H9 (cell line): ENCODE measurements at regions not wholly inside any gene's neighbourhood (a gene's known extent, or its start where the extent isn't known, plus 50 kb on each side); places are given as distances from the start of the nearest gene placed in this dataset.

Experiments used
- DNase-seq: peaks from one replicate; pipeline ENCODE4 v3.0.0-alpha.2; 2017
- H2AFZ ChIP-seq: one replicate; pipeline ENCODE4 v1.6.1; 2013; ENCODE audit warnings: mild to moderate bottlenecking, low read length, control low read depth, moderate library complexity
- H2AK5ac ChIP-seq: 2 replicates; pipeline ENCODE4 v1.6.1; 2013; ENCODE audit warnings: low read length, control low read depth, mixed read lengths; ENCODE audit not compliant: insufficient read length
- H2BK120ac ChIP-seq: one replicate; pipeline ENCODE4 v1.6.1; 2013; ENCODE audit warnings: low read depth, mild to moderate bottlenecking, low read length, control low read depth, inconsistent platforms; ENCODE audit not compliant: poor library complexity, severe bottlenecking
- H2BK12ac ChIP-seq: 2 replicates; pipeline ENCODE4 v1.6.1; 2013; ENCODE audit warnings: low read length, control low read depth, mixed read lengths, low read depth; ENCODE audit not compliant: insufficient read length
- H2BK15ac ChIP-seq: 2 replicates; pipeline ENCODE4 v1.6.1; 2013; ENCODE audit warnings: low read depth, low read length, control low read depth
- H2BK20ac ChIP-seq: one replicate; pipeline ENCODE4 v1.6.1; 2013; ENCODE audit warnings: low read depth, mild to moderate bottlenecking, low read length, control low read depth, inconsistent platforms; ENCODE audit not compliant: poor library complexity, severe bottlenecking
- H2BK5ac ChIP-seq: 2 replicates; pipeline ENCODE4 v1.6.1; 2013; ENCODE audit warnings: low read length, control low read depth, mixed read lengths; ENCODE audit not compliant: insufficient read length
- H3K14ac ChIP-seq: 2 replicates; pipeline ENCODE4 v1.6.1; 2013; ENCODE audit warnings: low read length, control low read depth; ENCODE audit not compliant: insufficient read depth
- H3K18ac ChIP-seq: 2 replicates; pipeline ENCODE4 v1.6.1; 2013; ENCODE audit warnings: low read depth, mild to moderate bottlenecking, mixed read lengths, low read length, control low read depth; ENCODE audit not compliant: insufficient read length
- H3K23ac ChIP-seq: 2 replicates; pipeline ENCODE4 v1.6.1; 2013; ENCODE audit warnings: low read length, control low read depth, mixed read lengths, low read depth; ENCODE audit not compliant: insufficient read length
- H3K23me2 ChIP-seq: 2 replicates; pipeline ENCODE4 v1.6.1; 2013; ENCODE audit warnings: low read depth, mild to moderate bottlenecking, mixed read lengths, low read length, control low read depth; ENCODE audit not compliant: insufficient read length, poor library complexity, severe bottlenecking
- H3K27ac ChIP-seq: 2 replicates; pipeline ENCODE4 v1.5.1; 2013; ENCODE audit warnings: low read length, control low read depth, mixed read lengths, low read depth; ENCODE audit not compliant: insufficient read length
- H3K27me3 ChIP-seq: 2 replicates; pipeline ENCODE4 v1.6.1; 2013; ENCODE audit warnings: low read length, control low read depth, inconsistent platforms; ENCODE audit not compliant: insufficient read depth
- H3K4ac ChIP-seq: 2 replicates; pipeline ENCODE4 v1.6.1; 2013; ENCODE audit warnings: low read depth, mild to moderate bottlenecking, control low read depth, inconsistent platforms, low read length, moderate library complexity
- H3K4me1 ChIP-seq: 2 replicates; pipeline ENCODE4 v1.6.1; 2013; ENCODE audit warnings: low read length, control low read depth, inconsistent platforms; ENCODE audit not compliant: insufficient read depth
- H3K4me2 ChIP-seq: 2 replicates; pipeline ENCODE4 v1.6.1; 2013; ENCODE audit warnings: low read length, control low read depth, mixed read lengths; ENCODE audit not compliant: insufficient read length, insufficient read depth
- H3K56ac ChIP-seq: 2 replicates; pipeline ENCODE4 v1.6.1; 2013; ENCODE audit warnings: low read depth, mild to moderate bottlenecking, mixed read lengths, low read length, control low read depth; ENCODE audit not compliant: insufficient read length
- H3K79me1 ChIP-seq: 2 replicates; pipeline ENCODE4 v1.6.1; 2013; ENCODE audit warnings: low read depth, mild to moderate bottlenecking, moderate library complexity, low read length, control low read depth, inconsistent platforms; ENCODE audit not compliant: insufficient read depth, poor library complexity, severe bottlenecking
- H3K79me2 ChIP-seq: 2 replicates; pipeline ENCODE4 v1.6.1; 2013; ENCODE audit warnings: low read length, control low read depth, inconsistent platforms; ENCODE audit not compliant: insufficient read depth
- H3K9ac ChIP-seq: 2 replicates; pipeline ENCODE4 v1.6.1; 2013; ENCODE audit warnings: low read length, control low read depth, mixed read lengths; ENCODE audit not compliant: insufficient read length; ENCODE audit errors: extremely low read depth
- H3K9me3 ChIP-seq: one replicate; pipeline ENCODE4 v1.6.1; 2013; ENCODE audit warnings: low read depth, low read length, inconsistent platforms; ENCODE audit not compliant: control insufficient read depth
- H3T11ph ChIP-seq: one replicate; pipeline ENCODE4 v1.6.1; 2013; ENCODE audit warnings: mild to moderate bottlenecking, low read length, control low read depth, inconsistent platforms
- H4K20me1 ChIP-seq: one replicate; pipeline ENCODE4 v1.6.1; 2013; ENCODE audit not compliant: control insufficient read depth, insufficient read length, insufficient read depth
- H4K5ac ChIP-seq: 2 replicates; pipeline ENCODE4 v1.6.1; 2013; ENCODE audit warnings: low read depth, mild to moderate bottlenecking, mixed read lengths, low read length, control low read depth; ENCODE audit not compliant: insufficient read length
- H4K8ac ChIP-seq: replicated peaks from 2 replicates; pipeline ENCODE4 v1.6.1; 2013; ENCODE audit warnings: low read length, control low read depth, mixed read lengths, low read depth; ENCODE audit not compliant: insufficient read length
- H4K91ac ChIP-seq: 2 replicates; pipeline ENCODE4 v1.6.1; 2013; ENCODE audit warnings: low read depth, mild to moderate bottlenecking, moderate library complexity, mixed read lengths, low read length, control low read depth; ENCODE audit not compliant: insufficient read length
- H3K27ac Mint-ChIP-seq, 3 experiments: 2 replicates in 2 of 3; 3 replicates in 1 of 3; pipeline ENCODE4 v1.8.0; 2020 to 2021; ENCODE audit warnings: mixed read lengths in 3 of 3, mild to moderate bottlenecking in 1 of 3, moderate library complexity in 1 of 3
- H3K27me3 Mint-ChIP-seq: 2 replicates; pipeline ENCODE4 v1.8.0; 2021; ENCODE audit warnings: low read depth, mild to moderate bottlenecking, moderate library complexity, mixed read lengths
- H3K36me3 Mint-ChIP-seq, 3 experiments: 2 replicates in 2 of 3; 3 replicates in 1 of 3; pipeline ENCODE4 v1.8.0; 2020 to 2021; ENCODE audit warnings: low read depth in 3 of 3, mixed read lengths in 3 of 3; ENCODE audit not compliant: insufficient read depth in 1 of 3
- H3K4me1 Mint-ChIP-seq, 2 experiments: 2 replicates each; pipeline ENCODE4 v1.8.0; 2020; ENCODE audit warnings: mixed read lengths in 2 of 2
- H3K4me3 Mint-ChIP-seq, 2 experiments: 2 replicates in 1 of 2; 3 replicates in 1 of 2; pipeline ENCODE4 v1.8.0; 2020 to 2021; ENCODE audit warnings: mild to moderate bottlenecking in 2 of 2, mixed read lengths in 2 of 2, moderate library complexity in 1 of 2
- H3K9me3 Mint-ChIP-seq, 2 experiments: 2 replicates in 1 of 2; 3 replicates in 1 of 2; pipeline ENCODE4 v1.8.0; 2020; ENCODE audit warnings: mild to moderate bottlenecking in 2 of 2, mixed read lengths in 2 of 2, moderate library complexity in 1 of 2
- CTCF ChIP-seq: fragments of 200-600 bp; sonication (generic); conservative IDR thresholded peaks from 3 replicates; pipeline ENCODE4 v1.8.0; 2021; ENCODE audit warnings: antibody characterized with exemption, mild to moderate bottlenecking
- WGBS: extraction: QIAGEN DNeasy Blood & Tissue Kit; methylation state at CpG from one replicate; pipeline ENCODE4 v1.1.7; 2013; ENCODE audit warnings: missing lambda C conversion rate, low lambda C conversion rate, mixed read lengths; ENCODE audit not compliant: insufficient read length; ENCODE audit errors: extremely low coverage; 5-methylcytosine and 5-hydroxymethylcytosine counted together

DNA sequence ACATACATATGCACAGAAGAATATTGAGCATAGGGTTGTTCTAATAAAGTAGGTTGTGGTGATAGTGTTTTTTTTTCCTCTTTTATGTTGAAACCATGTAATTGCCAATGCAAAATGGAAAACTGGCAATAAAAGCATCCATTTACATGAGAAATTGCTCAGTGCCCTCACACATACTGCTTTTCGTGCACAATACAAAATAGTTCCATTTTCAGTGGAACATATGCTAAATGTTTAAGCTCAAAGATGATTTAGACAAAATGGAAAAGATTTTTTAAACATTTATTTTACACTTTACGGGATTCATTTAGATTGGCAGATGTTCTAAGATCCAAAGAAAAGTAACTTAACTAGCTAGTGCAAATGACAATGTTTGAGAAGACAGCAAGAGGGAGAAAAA is 678.1 kb upstream of the MANEA start:
- no peak overlapping the region for H3K23ac ChIP-seq

More for the DNA sequence above, 678.1 kb upstream of the MANEA start:
- WGBS = no CpG with 5 or more reads among the region's 2 CpGs
- Histone ChIP-seq H3K56ac (no peak overlapping the region), H2BK5ac (no peak overlapping the region), H2AFZ (no peak overlapping the region), H3K4me2 (no peak overlapping the region), H3K27ac (no peak overlapping the region), H3K4me1 (no peaks in the 10 kb centered on the region), H3K14ac (no peak overlapping the region), H3K18ac (no peak overlapping the region), H2AK5ac (no peak overlapping the region), H3K27me3 (no peaks in the 10 kb centered on the region), H3K9ac (no peak overlapping the region), H3K79me1 (no peaks in the 10 kb centered on the region), H4K5ac (no peak overlapping the region), H3K79me2 (no peaks in the 10 kb centered on the region), H2BK12ac (no peak overlapping the region), H4K91ac (no peak overlapping the region), H4K8ac (no peak overlapping the region), H2BK15ac (no peak overlapping the region), H2BK20ac (no peak overlapping the region), H4K20me1 (no peaks in the 10 kb centered on the region), H3K9me3 (no peaks in the 10 kb centered on the region), H2BK120ac (no peak overlapping the region), H3T11ph (no peak overlapping the region), H3K23me2 (no peaks in the 10 kb centered on the region), H3K4ac (no peak overlapping the region)
- H3K4me3 Mint-ChIP-seq = no peak overlapping the region
- H3K4me1 Mint-ChIP-seq = peaks cover 0 to 3% of the 10 kb centered on the region in 2 experiments; a peak in 2 of 4 replicates
- no peaks in the 10 kb centered on the region for H3K36me3 Mint-ChIP-seq
- H3K9me3 Mint-ChIP-seq = no peaks in the 10 kb centered on the region
- H3K27me3 Mint-ChIP-seq = no peaks in the 10 kb centered on the region; the same call in 1 of the 2 replicates
- TF ChIP-seq CTCF = no peak
- DNase-seq = no peak
- no peak overlapping the region for H3K27ac Mint-ChIP-seq
